ENCODE measurements at regions not wholly inside any gene's neighbourhood (a gene's known extent, or its start where the extent isn't known, plus 50 kb on each side); places are given as distances from the start of the nearest gene placed in this dataset.

GRCh38 chr21:35282944-35283343 lies 233.8 kb upstream of the RUNX1 start:
- no peak overlapping the region for H3K27ac Mint-ChIP-seq
- peaks cover 0 to 11% (median 4%) of the 10 kb centered on the region in 5 donors for H3K36me3 Mint-ChIP-seq
- no peak overlapping the region for H3K4me3 ChIP-seq (ENCODE audit: low read length)
- H3K9me3 ChIP-seq (ENCODE audit: control insufficient read depth in 2 of 3, low read length in 3 of 3), result peaks cover 0 to 4% (median 0%) of the 10 kb centered on the region in 3 experiments
- no peak overlapping the region for H3K27ac ChIP-seq (ENCODE audit: low read depth, low read length)
- POLR2A ChIA-PET, result no interaction called here
- H3K27me3 ChIP-seq (ENCODE audit: control insufficient read depth in 2 of 2, insufficient read depth in 2 of 2, low read length in 2 of 2), result no peaks in the 10 kb centered on the region
- H3K9me3 Mint-ChIP-seq, result peaks cover 0 to 22% (median 11%) of the 10 kb centered on the region in 11 donors
- H3K27me3 Mint-ChIP-seq, result peaks cover 0 to 4% (median 0%) of the 10 kb centered on the region in 5 donors
- intact Hi-C loops (cut with micrococcal nuclease), result no loop called here
- CTCF ChIA-PET, result interaction anchor here (0.7 kb wide), 2 partner anchors 392 to 561 kb away, joined by 4 read pairs; no protein-coding TSS in a partner anchor
- ATAC-seq (no peak), DNase-seq (no peak)
- H3K36me3 ChIP-seq (ENCODE audit: control insufficient read depth in 2 of 3, insufficient read depth in 3 of 3, low read length in 3 of 3), result no peaks in the 10 kb centered on the region
- H3K4me1 ChIP-seq (ENCODE audit: control insufficient read depth in 2 of 2, insufficient read depth in 2 of 2, low read length in 2 of 2), result no peaks in the 10 kb centered on the region
- H3K4me1 Mint-ChIP-seq, result peaks cover 0 to 5% (median 0%) of the 10 kb centered on the region in 7 donors
- no peak overlapping the region for H3K4me3 Mint-ChIP-seq

- Mint-ChIP-seq H3K9me3 (peaks cover 0 to 12% (median 4%) of the 10 kb centered on the region in 11 donors), H3K36me3 (peaks cover 0 to 3% (median 0%) of the 10 kb centered on the region in 5 donors), H3K4me1 (peaks cover 0 to 6% (median 0%) of the 10 kb centered on the region in 7 donors), H3K27ac (peak overlapping the region in 1 of 9 donors; percentile 5), H3K27me3 (peaks cover 0 to 7% (median 0%) of the 10 kb centered on the region in 5 donors), H3K4me3 (no peak overlapping the region)
- POLR2A ChIA-PET, result no interaction called here
- no peak overlapping the region for H3K27ac ChIP-seq (ENCODE audit: low read depth, low read length)
- ATAC-seq, result no peak
- no peak for DNase-seq
- intact Hi-C loops (cut with micrococcal nuclease), result no loop called here
- H3K9me3 ChIP-seq (ENCODE audit: control insufficient read depth in 2 of 3, low read length in 3 of 3), result no peaks in the 10 kb centered on the region
- no peaks in the 10 kb centered on the region for H3K4me1 ChIP-seq (ENCODE audit: control insufficient read depth in 2 of 2, insufficient read depth in 2 of 2, low read length in 2 of 2)
- no peaks in the 10 kb centered on the region for H3K27me3 ChIP-seq (ENCODE audit: control insufficient read depth in 2 of 2, insufficient read depth in 2 of 2, low read length in 2 of 2)
- CTCF ChIA-PET, result no interaction called here
- H3K36me3 ChIP-seq (ENCODE audit: control insufficient read depth in 2 of 3, insufficient read depth in 3 of 3, low read length in 3 of 3), result no peaks in the 10 kb centered on the region
- H3K4me3 ChIP-seq (ENCODE audit: low read length), result no peak overlapping the region
Observed at GRCh38 chr21:35281956-35282355, 232.9 kb upstream of the RUNX1 start.

- Histone ChIP-seq H3K4me1 (ENCODE audit: control insufficient read depth in 2 of 2, insufficient read depth in 2 of 2, low read length in 2 of 2) (no peaks in the 10 kb centered on the region), H3K27me3 (ENCODE audit: control insufficient read depth in 2 of 2, insufficient read depth in 2 of 2, low read length in 2 of 2) (no peaks in the 10 kb centered on the region), H3K36me3 (ENCODE audit: control insufficient read depth in 2 of 3, insufficient read depth in 3 of 3, low read length in 3 of 3) (no peaks in the 10 kb centered on the region), H3K9me3 (ENCODE audit: control insufficient read depth in 2 of 3, low read length in 3 of 3) (no peaks in the 10 kb centered on the region), H3K4me3 (ENCODE audit: low read length) (no peak overlapping the region), H3K27ac (ENCODE audit: low read depth, low read length) (no peak overlapping the region)
- peaks cover 0 to 4% (median 0%) of the 10 kb centered on the region in 11 donors for H3K9me3 Mint-ChIP-seq
- H3K4me3 Mint-ChIP-seq, result no peak overlapping the region
- H3K27ac Mint-ChIP-seq, result no peak overlapping the region
- POLR2A ChIA-PET, result no interaction called here
- ATAC-seq (no peak), DNase-seq (no peak)
- H3K27me3 Mint-ChIP-seq, result peaks cover 0 to 7% (median 0%) of the 10 kb centered on the region in 5 donors
- no peaks in the 10 kb centered on the region for H3K36me3 Mint-ChIP-seq
- H3K4me1 Mint-ChIP-seq, result peaks cover 0 to 6% (median 0%) of the 10 kb centered on the region in 7 donors
- CTCF ChIA-PET, result interaction anchor here (0.6 kb wide), 2 partner anchors 63 to 246 kb away, joined by 4 read pairs; no protein-coding TSS in a partner anchor
- intact Hi-C loops (cut with micrococcal nuclease), result no loop called here
Observed at GRCh38 chr21:35280231-35280630, 231.1 kb upstream of the RUNX1 start.

GRCh38 chr21:35275776-35276175 lies 226.7 kb upstream of the RUNX1 start:
- intact Hi-C loops (cut with micrococcal nuclease), result no loop called here
- ATAC-seq, result no peak
- Mint-ChIP-seq H3K4me3 (no peak overlapping the region), H3K27me3 (peaks cover 0 to 3% (median 0%) of the 10 kb centered on the region in 5 donors), H3K36me3 (no peaks in the 10 kb centered on the region), H3K4me1 (peaks cover 0 to 13% (median 5%) of the 10 kb centered on the region in 7 donors), H3K27ac (no peak overlapping the region), H3K9me3 (peaks cover 0 to 6% (median 0%) of the 10 kb centered on the region in 11 donors)
- Histone ChIP-seq H3K4me1 (ENCODE audit: control insufficient read depth in 2 of 2, insufficient read depth in 2 of 2, low read length in 2 of 2) (no peaks in the 10 kb centered on the region), H3K27me3 (ENCODE audit: control insufficient read depth in 2 of 2, insufficient read depth in 2 of 2, low read length in 2 of 2) (no peaks in the 10 kb centered on the region), H3K36me3 (ENCODE audit: control insufficient read depth in 2 of 3, insufficient read depth in 3 of 3, low read length in 3 of 3) (no peaks in the 10 kb centered on the region), H3K27ac (ENCODE audit: low read depth, low read length) (no peak overlapping the region), H3K4me3 (ENCODE audit: low read length) (no peak overlapping the region), H3K9me3 (ENCODE audit: control insufficient read depth in 2 of 3, low read length in 3 of 3) (no peaks in the 10 kb centered on the region)
- ChIA-PET CTCF (no interaction called here), POLR2A (no interaction called here)
- DNase-seq, result no peak

GRCh38 chr21:35274923-35275322 lies 225.8 kb upstream of the RUNX1 start:
- Mint-ChIP-seq H3K4me3 (no peak overlapping the region), H3K36me3 (no peaks in the 10 kb centered on the region), H3K4me1 (peaks cover 0 to 13% (median 5%) of the 10 kb centered on the region in 7 donors), H3K9me3 (peaks cover 0 to 6% (median 0%) of the 10 kb centered on the region in 11 donors), H3K27ac (no peak overlapping the region), H3K27me3 (peaks cover 0 to 3% (median 0%) of the 10 kb centered on the region in 5 donors)
- ChIA-PET CTCF (no interaction called here), POLR2A (no interaction called here)
- H3K27me3 ChIP-seq (ENCODE audit: control insufficient read depth in 2 of 2, insufficient read depth in 2 of 2, low read length in 2 of 2), result no peaks in the 10 kb centered on the region
- no peak for ATAC-seq
- H3K9me3 ChIP-seq (ENCODE audit: control insufficient read depth in 2 of 3, low read length in 3 of 3), result no peaks in the 10 kb centered on the region
- H3K27ac ChIP-seq (ENCODE audit: low read depth, low read length), result no peak overlapping the region
- intact Hi-C loops (cut with micrococcal nuclease), result no loop called here
- no peak overlapping the region for H3K4me3 ChIP-seq (ENCODE audit: low read length)
- H3K4me1 ChIP-seq (ENCODE audit: control insufficient read depth in 2 of 2, insufficient read depth in 2 of 2, low read length in 2 of 2), result no peaks in the 10 kb centered on the region
- peak in 3 of 9 donors; percentile 5 to 7 (median 5) for DNase-seq
- H3K36me3 ChIP-seq (ENCODE audit: control insufficient read depth in 2 of 3, insufficient read depth in 3 of 3, low read length in 3 of 3), result no peaks in the 10 kb centered on the region

GRCh38 chr21:35274090-35274489 lies 225.0 kb upstream of the RUNX1 start:
- intact Hi-C loops (cut with micrococcal nuclease), result no loop called here
- ATAC-seq, result no peak
- H3K27ac ChIP-seq (ENCODE audit: low read depth, low read length), result no peak overlapping the region
- ChIA-PET CTCF (interaction anchor here (0.6 kb wide), 1 partner anchor 952 kb away, joined by 5 read pairs; no protein-coding TSS in a partner anchor), POLR2A (no interaction called here)
- Mint-ChIP-seq H3K27ac (no peak overlapping the region), H3K9me3 (peaks cover 0 to 10% (median 0%) of the 10 kb centered on the region in 11 donors), H3K4me1 (peaks cover 0 to 13% (median 5%) of the 10 kb centered on the region in 7 donors), H3K36me3 (no peaks in the 10 kb centered on the region), H3K27me3 (peaks cover 0 to 3% (median 0%) of the 10 kb centered on the region in 5 donors), H3K4me3 (no peak overlapping the region)
- no peak overlapping the region for H3K4me3 ChIP-seq (ENCODE audit: low read length)
- H3K36me3 ChIP-seq (ENCODE audit: control insufficient read depth in 2 of 3, insufficient read depth in 3 of 3, low read length in 3 of 3), result no peaks in the 10 kb centered on the region
- H3K4me1 ChIP-seq (ENCODE audit: control insufficient read depth in 2 of 2, insufficient read depth in 2 of 2, low read length in 2 of 2), result no peaks in the 10 kb centered on the region
- DNase-seq, result no peak
- no peaks in the 10 kb centered on the region for H3K9me3 ChIP-seq (ENCODE audit: control insufficient read depth in 2 of 3, low read length in 3 of 3)
- no peaks in the 10 kb centered on the region for H3K27me3 ChIP-seq (ENCODE audit: control insufficient read depth in 2 of 2, insufficient read depth in 2 of 2, low read length in 2 of 2)

- Mint-ChIP-seq H3K27me3 (peaks cover 0 to 3% (median 0%) of the 10 kb centered on the region in 5 donors), H3K27ac (no peak overlapping the region), H3K36me3 (no peaks in the 10 kb centered on the region), H3K4me1 (peaks cover 0 to 13% (median 5%) of the 10 kb centered on the region in 7 donors), H3K4me3 (no peak overlapping the region), H3K9me3 (peaks cover 0 to 10% (median 0%) of the 10 kb centered on the region in 11 donors)
- no peaks in the 10 kb centered on the region for H3K4me1 ChIP-seq (ENCODE audit: control insufficient read depth in 2 of 2, insufficient read depth in 2 of 2, low read length in 2 of 2)
- intact Hi-C loops (cut with micrococcal nuclease), result no loop called here
- ATAC-seq (no peak), DNase-seq (no peak)
- H3K27ac ChIP-seq (ENCODE audit: low read depth, low read length), result no peak overlapping the region
- no peaks in the 10 kb centered on the region for H3K9me3 ChIP-seq (ENCODE audit: control insufficient read depth in 2 of 3, low read length in 3 of 3)
- H3K27me3 ChIP-seq (ENCODE audit: control insufficient read depth in 2 of 2, insufficient read depth in 2 of 2, low read length in 2 of 2), result no peaks in the 10 kb centered on the region
- ChIA-PET POLR2A (no interaction called here), CTCF (no interaction called here)
- H3K4me3 ChIP-seq (ENCODE audit: low read length), result no peak overlapping the region
- H3K36me3 ChIP-seq (ENCODE audit: control insufficient read depth in 2 of 3, insufficient read depth in 3 of 3, low read length in 3 of 3), result no peaks in the 10 kb centered on the region
Observed at GRCh38 chr21:35273333-35273732, 224.2 kb upstream of the RUNX1 start.
